ENCODE measurements at regions not wholly inside any gene's neighbourhood (a gene's known extent, or its start where the extent isn't known, plus 50 kb on each side); places are given as distances from the start of the nearest gene placed in this dataset.
A peak's percentile ranks its signal among the peaks of the same experiment; 100 is the strongest.
"Not testable (repeated sequence)": the region's sequence is repeated elsewhere in the genome, so short reads cannot be mapped to it uniquely, and the experiment has no call there.

DNA sequence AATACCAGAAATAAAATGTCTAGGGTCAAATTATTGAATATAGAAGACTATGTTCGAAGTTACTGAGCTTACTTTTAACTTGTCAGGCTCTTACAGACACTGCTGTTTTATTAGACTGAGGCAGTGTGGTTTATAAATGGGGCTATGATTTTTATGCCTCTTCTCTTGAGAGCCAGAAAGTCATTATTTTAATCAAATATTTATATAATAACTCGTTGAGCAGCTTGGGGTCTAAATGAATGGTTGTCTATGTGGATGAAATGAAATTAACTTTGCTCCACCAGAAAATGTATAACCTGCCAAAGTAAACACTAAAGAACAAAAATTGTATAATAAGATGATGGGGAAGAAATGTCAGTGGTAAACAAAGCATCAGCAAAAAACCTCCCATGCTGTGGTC, 175.6 kb upstream of the THSD7A start:
- no peak for DNase-seq

DNA sequence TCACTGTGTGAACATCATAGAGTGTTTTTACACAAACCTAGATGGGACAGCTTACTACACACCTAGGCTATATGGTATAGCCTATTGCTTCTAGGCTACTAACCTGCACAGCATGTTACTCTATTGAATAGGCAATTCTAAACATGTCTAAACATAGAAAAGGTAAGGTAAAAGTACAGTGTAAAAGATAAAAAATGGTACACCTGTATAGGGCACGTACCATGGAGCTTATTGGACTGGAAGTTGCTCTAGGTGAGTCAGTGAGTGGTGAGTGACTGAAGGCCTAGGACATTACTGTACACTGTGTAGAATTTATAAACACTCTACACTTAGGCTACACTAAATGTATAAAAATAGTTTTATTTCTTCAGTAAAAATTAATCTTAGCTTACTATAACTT, 182.0 kb upstream of the THSD7A start:
- no peak for DNase-seq

DNA sequence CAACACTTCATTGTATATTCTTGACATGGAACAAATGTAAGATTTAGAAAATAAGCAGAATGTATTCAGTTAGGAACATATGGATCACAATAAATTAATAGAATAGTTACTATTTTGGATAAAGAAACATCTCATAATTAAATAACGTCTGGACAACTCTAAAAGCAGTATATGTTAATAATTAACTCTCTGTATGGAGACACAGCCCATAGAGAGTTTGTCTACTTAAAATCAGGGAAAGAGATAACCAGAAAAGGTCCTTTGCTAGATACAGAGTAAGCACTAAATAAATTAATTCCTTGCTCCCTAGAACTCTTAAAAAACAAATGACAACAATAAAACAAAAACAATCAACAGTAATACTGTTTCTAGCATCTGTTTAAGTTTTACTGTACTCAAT, 184.4 kb upstream of the THSD7A start:
- DNase-seq = no peak

DNA sequence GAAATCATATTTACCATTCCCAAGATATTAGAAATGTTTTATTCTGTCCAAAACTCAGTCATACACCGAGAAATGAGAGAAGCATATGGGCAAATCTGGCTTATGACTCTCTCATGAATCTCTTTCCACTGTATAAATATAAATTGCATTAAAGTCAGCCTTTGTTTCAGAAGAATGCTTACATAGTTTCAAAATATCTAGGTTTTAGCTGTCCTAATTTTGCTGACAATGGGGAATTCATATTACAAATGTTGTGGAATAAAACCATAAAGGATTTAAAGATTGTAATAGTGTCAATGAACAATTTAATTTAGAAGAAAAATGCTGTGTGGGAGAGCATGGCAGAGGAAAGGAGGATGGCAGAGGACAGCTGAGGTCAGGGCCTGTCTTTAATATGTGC, 185.0 kb upstream of the THSD7A start:
- no peak for DNase-seq

DNA sequence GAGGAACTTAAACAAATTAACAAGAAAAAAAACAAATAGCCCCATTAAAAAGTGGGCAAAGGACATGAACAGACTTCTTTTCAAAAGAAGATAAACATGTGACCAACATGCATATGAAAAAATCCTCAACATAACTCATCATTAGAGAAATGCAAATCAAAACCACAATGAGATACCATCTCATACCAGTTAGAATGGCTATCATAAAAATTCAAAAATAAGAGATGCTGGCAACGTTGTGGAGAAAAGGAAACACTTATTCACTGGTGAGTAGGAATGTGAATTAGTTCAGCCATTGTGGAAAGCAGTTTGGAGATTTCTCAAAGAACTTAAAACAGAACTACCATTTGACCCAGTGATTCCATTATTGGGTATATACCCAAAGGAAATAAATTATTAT, 189.1 kb upstream of the TMEM106B start:
- DNase-seq = not testable (repeated sequence)

DNA sequence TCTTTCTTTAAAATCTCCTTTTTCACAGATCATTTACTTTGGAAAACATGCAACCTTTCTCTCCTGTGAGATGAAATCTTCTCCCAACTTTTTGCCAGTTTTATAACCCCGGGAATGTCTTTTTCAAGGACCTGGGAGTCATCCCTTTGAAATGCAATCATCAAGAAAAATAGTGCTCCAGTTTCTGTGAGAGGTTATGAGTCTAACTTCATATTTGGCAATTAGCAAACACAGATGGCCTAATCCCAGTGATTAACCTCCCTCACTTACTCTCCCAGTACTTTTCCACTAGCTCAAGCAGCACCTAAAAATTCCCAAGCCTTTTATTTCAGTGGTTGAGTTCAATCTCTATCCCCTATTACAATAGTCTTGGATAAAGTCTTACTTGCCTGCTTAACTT, 185.8 kb upstream of the TMEM106B start:
- no peak for DNase-seq

DNA sequence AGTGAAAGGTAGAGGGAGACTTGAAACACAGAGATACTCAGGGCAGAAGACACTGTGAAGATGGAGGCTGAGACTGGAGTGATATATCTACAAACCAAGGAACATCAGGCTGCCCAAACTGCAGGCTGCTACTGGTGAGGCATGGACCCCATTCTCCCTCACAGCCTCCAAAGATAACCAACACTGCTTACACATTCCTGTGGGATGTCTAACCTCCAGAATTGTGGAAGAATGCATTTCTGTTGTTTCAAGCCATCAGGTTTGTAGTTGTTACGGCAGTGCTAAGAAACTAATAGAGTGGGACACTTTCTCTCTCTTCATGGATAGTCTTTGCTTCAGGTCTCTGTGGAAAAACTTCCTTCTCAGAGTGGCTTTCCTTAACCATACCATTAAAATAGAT, 182.6 kb upstream of the TMEM106B start:
- no peak for DNase-seq

DNA sequence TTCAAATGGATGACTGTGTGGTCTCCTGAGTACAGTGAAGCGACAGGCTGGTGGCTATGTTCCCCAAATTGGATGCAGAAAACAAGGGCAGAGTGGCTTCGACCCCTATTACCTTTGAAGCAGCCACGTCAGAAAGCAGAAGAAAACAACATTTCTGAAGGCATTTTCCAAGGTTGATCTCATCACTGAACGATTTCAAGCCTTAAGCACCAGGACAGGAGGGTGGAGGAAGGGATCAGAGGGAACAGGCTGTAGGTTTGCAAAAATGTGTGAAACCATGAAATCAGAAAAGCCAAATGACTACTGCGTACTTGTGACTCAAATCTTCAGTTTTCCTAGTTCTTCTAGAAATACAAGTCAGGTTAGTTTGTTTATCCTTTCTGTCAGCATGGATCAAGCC, 181.0 kb upstream of the TMEM106B start:
- no peak for DNase-seq

DNA sequence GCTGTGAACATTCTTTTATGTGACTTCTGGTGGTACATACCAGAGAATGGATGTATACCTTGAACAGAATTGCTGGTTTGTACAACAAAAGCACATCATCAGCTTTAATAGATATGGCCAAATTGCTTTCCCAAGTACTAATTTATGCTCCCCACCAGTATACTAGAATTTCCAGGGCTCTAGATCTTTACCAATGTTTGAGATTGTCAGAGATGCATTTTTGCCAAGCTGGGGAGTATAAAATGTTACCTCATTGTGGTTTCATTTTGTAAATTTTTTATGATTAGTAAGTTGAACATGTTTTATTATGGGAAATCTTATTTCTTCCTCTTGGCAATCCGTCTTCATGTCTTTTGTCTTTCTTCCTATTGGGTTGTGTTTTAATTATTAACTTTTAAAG, 179.9 kb upstream of the TMEM106B start:
- DNase-seq = no peak

DNA sequence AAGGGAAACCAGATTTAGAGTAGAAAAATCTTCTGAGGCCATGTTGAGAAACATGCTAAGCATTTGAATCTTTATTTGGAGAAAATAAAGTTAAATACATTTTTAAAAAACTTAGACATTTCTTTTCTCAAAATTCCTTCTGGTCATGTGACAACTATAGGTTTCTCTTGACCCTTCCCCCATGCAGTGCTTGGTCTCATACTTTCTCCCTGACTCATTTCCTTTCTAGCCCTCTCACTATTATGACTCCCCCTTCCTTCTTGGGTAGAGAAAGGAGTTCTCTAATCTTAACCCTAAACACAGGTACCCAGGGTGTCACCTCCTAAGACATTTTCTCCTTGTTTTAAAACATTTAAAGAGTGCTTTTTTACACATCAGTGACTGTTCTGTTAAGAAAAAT, 179.5 kb upstream of the TMEM106B start:
- no peak for DNase-seq

DNA sequence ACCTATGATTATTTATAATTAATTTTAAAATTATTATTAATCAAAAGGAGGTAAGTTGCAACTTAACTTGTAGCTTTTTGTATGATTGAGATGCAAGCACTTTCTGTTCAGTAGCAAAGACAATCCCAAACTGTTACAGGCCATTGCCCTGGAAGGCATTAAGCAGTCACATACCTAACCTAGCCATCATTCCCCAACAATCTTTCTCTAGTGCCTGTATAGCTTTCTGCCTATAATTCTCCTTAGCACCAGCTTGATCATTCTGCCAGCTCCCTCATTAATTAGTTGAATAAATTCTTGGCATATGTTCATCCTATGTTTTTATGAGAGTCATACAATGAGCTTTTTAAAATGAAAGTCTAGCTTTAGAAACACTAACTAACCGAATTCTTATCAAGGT, 178.9 kb upstream of the TMEM106B start:
- DNase-seq = no peak

DNA sequence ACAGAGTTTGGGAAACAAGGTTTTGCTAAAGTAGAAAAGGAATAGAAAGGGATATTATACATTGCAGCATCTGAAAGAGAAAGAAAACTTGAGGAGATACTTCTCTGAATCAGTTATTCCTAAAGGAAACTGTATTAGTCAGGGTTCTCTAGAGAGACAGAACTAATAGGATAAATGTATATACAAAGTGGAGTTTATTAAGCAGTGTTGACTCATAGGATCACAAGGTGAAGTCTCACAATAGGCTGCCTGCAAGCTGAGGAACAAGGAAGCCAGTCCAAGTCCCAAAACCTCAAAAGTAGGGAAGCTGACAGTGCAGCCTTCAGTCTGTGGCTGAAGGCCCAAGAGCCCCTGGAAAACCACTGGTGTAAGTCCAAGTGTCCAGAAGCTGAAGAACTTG, 167.6 kb upstream of the TMEM106B start:
- DNase-seq = not testable (repeated sequence)

DNA sequence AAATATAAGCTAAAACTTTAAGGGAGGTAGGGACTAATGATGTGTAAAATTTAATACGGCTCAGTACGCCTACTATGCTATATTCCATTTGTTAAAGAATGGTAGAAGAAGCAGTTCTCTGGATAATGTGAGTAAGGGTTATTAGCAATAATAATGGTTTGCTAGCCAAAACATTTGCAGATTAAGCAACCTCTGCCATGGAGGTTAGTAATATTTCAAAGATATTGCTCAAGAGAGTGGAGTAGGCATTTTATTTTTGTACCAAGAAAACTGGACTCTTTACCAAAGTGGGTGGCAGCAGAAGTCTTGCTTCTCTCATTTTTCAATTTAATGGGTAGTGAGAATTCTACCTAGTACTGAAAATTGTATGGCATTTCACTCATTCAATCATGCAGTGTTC, 158.9 kb upstream of the TMEM106B start:
- no peak for DNase-seq

DNA sequence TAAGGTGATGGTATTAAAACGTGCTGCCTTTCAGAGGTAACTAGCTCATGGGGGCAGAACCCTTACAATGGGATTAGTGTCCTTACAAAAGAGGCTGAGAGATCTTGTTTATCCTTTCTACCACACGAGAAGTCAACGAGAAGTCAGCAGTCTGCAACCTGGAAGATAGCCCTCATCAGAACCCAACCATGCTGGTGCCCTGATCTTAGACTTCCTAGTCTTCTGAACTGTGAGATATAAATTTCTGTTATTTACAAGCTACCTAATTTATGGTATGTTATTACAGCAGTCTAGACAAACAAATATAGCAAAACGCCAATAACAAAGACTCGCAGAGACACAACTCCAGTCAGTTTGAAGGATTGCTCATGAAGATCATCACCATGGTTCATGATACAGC, 157.5 kb upstream of the TMEM106B start:
- DNase-seq = no peak

DNA sequence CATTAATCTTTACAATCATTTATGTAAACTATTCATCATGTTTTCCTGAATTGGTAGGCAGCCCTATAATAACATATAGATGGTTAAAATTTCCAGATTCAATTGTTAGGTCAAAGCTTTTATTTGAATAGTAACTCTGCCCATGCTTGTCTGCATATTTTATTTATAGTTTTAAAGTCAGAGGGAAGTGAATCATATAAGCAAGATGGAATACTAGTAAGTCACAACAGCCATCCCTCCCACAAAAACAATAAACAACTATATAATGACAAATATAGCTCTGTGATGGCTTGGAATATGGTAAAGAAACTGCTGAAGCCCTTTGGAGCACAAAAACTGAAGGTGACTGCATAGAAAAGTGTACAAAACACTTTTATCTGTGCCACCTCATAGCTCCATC, 156.3 kb upstream of the TMEM106B start:
- DNase-seq = no peak

DNA sequence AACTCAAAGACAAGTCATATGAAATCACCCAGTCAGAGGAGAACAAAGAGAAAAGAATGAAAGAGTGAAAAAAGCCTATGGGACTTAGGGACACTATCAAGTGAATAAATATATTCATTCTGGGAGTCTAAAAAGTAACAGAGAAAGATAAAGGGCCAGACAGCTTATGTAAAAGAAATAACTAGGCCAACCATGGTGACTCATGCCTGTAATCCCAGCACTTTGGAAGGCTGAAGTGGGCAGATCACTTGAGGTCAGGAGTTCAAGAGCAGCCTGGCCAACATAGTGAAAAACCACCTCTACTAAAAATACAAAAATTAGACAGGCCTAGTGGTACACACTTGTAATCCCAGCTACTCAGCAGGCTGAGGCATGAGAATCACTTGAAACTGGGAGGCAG, 154.7 kb upstream of the TMEM106B start:
- no peak for DNase-seq

DNA sequence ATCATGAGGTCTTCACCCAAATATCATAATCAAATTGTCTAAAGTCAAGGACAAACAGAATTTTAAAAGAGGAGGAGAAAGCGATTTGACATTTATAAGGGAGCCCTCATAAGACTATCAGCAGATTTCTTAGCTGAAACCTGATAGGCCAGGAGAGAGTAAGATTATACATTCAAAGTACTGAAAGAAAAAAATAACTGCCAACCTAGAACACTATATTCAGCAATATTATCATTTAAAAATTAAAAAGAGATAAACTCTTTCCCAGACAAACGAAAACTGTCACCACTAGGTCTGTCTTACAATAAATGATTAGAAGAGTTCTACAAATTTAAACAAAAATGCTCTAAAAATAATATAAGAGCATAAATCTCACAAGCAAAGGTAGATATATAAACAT, 154.1 kb upstream of the TMEM106B start:
- DNase-seq = no peak

DNA sequence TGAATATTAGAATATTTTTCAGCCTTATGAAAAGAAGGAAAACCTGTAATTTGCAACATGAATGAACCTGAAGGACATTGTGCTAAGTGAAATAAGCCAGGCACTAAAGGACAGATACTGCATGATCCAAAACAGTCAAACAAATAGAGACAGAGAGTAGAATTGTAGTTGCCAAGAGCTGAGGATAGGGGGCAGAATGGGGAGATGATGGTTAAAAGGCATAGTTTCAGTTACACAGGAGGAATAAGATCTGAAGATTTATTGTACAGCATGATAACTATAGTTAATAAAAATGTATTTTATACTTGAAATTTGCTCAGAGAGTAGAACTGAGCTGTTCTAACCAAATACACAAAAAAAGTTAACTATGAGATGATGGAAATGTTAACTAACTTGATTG, 149.0 kb upstream of the TMEM106B start:
- DNase-seq = peak; percentile 3

DNA sequence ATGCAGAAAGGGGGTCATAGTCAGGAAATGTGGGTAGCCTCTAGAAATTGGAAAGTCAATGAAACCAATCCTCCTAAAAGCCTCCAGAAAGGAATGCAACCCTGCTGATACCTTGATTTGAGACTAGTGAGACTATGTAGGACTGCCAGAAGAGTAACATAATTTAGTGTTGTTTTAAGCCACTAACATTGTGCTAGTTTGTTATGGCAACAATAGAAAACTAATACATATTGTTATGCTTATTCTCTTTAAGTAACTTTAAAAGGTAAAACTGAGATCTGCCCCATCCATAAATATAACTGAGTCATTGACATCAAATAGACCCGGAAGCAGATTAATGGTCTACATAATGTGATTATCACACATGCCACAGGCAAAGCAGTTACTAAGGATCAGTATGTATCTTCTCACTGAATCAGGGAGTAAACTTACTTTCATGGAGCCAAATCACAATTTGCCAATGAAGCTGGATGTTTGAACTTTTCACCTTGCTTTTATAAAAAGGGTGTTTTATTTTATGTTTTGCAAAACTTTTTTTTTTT, 146.4 kb upstream of the TMEM106B start:
- DNase-seq = no peak

DNA sequence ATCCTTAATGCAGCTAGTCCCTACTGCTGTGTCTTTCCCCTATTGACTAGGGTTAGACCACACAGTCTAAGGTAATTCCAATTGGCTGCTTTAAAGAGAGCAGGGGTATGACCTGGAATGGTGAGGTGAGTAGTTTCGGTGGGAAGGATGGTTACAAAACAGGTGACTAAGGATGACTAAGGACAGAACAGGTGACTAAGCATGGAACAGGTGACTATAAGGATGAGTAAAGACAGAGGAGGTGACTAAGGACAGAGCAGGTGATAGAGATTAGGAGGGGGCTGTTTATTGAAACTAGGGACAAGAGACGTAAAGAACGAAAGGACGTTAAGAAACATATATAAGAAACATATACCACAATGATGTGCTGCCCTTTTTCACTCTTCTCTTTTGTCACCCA, 145.1 kb upstream of the TMEM106B start:
- DNase-seq = no peak

DNA sequence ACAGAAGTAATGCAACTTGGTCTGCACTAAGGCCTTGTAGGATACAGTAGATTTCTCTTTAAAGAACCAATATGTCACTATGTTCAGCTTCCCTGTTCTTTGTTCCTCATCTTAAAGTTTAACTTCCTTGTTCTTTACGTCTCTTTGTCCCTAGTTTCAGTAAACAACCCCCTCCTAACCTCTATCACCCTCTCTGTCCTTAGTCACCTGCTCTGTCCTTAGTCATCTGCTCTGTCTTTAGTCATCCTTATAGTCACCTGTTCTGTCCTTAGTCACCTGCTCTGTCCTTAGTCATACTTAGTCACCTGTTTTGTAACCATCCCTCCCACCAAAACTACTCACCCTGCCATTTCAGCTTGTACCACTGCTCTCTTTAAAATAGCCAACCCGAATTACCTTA, 144.6 kb upstream of the TMEM106B start:
- no peak for DNase-seq

DNA sequence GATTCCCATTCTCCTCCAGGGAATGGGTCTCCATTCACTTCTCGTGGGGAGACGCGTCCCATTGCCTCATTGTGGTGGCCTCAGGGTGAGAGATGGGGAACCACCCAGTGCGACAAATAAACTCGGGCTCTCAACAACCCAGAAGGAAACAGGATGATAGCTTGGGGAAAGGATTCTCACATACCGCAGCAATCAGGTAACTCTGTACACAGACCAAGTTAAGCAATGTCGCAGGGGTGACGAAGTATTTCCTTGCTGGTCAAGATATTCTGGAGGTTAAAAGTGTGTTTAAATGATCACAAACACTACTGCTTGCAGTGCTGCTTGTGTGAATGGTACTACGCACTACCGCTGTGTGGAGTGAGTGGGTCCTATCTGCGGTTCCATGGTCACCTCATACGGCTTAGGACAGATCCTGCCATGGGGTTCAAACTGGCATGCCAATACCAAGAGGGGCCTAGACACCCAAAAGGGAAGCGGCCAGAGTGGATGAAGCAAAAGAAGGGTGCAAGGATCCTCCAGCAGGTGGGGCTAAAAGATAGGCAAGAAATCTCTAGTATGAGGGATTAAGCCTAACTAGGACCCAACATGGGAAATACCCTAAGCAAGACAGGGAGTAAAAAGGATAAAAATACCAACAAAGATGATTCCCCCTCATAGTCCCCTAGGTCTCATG, 143.8 kb upstream of the TMEM106B start:
- DNase-seq = peak; percentile 64

DNA sequence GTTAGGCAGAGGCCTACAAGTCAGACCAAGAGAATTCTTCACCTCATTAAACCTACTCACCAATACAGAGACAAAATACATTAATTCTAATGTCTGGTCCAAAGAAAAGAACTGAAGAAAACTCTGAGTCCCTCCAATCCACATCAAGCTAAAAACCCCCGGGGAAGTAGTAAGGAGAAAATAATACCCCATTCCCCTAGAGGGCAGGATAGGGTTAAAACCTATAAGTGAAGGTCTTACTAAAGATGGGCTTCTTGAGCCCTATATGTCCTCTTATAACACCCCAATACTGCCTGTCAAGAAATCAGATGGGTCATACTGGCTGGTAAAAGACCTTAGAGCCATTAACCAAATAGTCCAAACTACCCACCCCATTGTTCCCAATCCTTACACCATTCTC, 141.3 kb upstream of the TMEM106B start:
- DNase-seq = no peak

DNA sequence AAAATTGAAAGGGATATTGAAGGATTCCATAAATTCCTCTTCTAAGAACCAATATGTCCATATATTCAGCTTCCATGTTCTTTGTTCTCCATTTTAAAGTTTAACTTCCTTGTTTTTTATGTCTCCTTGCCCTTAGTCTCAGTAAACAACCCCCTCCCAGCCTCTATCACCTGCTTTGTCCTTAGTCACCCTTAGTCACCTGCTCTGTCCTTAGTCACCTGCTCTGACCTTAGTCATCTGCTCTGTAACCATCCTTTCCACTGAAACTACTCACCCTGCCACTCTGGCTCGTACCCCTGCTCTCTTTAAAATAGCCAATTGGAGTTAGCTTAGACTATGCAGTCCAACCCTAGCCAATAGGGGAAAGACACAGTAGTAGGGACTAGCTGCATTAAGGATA, 136.2 kb upstream of the TMEM106B start:
- DNase-seq = no peak

DNA sequence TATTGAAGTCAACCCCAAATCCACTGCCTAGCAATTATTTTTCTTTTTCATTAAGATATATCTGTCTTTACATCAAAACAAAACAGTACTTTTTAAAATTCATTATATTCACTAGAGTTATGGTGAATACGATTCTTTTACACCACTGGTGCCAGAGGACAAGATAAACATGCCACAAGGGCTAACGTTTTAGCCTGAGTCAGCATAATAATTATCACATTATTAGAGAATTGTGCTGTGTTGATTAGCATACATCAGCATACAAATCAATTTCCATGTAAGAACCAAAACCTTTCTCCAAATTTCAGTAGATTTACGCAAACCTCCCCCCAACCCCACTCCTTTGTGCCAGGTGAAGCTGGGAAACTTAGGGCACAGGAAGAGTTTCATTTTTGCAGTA, 131.1 kb upstream of the TMEM106B start:
- no peak for DNase-seq

DNA sequence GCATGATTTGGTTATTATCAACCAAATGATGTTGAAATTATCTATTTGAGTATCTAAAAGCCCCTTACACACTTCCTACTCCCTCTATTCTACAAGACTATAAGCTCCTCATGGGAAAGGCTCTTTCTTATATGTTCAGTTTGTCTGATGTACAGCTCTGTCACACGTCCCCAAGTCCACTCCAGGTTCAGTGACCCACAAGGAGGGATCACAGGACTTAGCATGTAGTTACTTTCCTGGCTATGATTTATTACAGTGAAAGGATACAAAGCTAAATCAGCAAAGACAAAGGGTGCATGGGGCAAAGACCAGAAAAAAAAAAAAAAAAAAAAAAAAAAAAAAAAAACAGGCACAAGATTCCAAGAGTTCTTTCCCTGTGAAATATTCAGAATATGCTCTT, 125.6 kb upstream of the TMEM106B start:
- no peak for DNase-seq

All from hematopoietic multipotent progenitor cell treated with erythropoietin and hydrocortisone succinate and interleukin-3 and kit ligand, for 8 days (in vitro differentiated cells).